OCI-LY7 (cell line): ENCODE measurements at regions not wholly inside any gene's neighbourhood (a gene's known extent, or its start where the extent isn't known, plus 50 kb on each side); places are given as distances from the start of the nearest gene placed in this dataset.

ENCODE experiments used
- BruUV-seq: library from RNA; stranded (reverse); fragments of 400-500 nt; replicated peaks from 2 replicates; lab custom pipeline; 2021; lab: Mats Ljungman, UMichigan
- CTCF ChIA-PET: fragments of 300-600 bp; sonication (Branson Sonifier 250); formaldehyde crosslinking; loops from one replicate; lab custom pipeline; 2022; ENCODE audit warnings: antibody characterized with exemption; ENCODE audit not compliant: unreplicated experiment; lab: Charles Lee
- POLR2A ChIA-PET: fragments of 300-600 bp; sonication (Branson Sonifier 250); formaldehyde crosslinking; loops from one replicate; lab custom pipeline; 2022; ENCODE audit warnings: antibody characterized with exemption; lab: Charles Lee
- DNase-seq: peaks from one replicate; pipeline ENCODE4 v3.0.0-alpha.2; 2015; ENCODE audit warnings: low spot score
- H2AFZ ChIP-seq: fragments of 200-600 bp; sonication (generic), shearing (Covaris generic); 2 replicates; pipeline ENCODE4 v1.6.1; 2014; ENCODE audit warnings: mild to moderate bottlenecking, antibody characterized with exemption, low read length, moderate library complexity
- H3K27ac ChIP-seq: fragments of 200-600 bp; sonication (generic); 2 replicates; pipeline ENCODE4 v1.5.1; 2014; ENCODE audit warnings: mixed run types, low read depth, mild to moderate bottlenecking, moderate library complexity, low read length, inconsistent platforms; ENCODE audit not compliant: poor library complexity, severe bottlenecking
- H3K36me3 ChIP-seq: fragments of 200-600 bp; sonication (generic); 2 replicates; pipeline ENCODE4 v1.6.1; 2014; ENCODE audit warnings: mild to moderate bottlenecking, antibody characterized with exemption, low read length, moderate library complexity, mixed read lengths; ENCODE audit not compliant: insufficient read depth
- H3K4me1 ChIP-seq: fragments of 200-600 bp; sonication (generic); 2 replicates; pipeline ENCODE4 v1.5.1; 2014; ENCODE audit warnings: mild to moderate bottlenecking, low read length; ENCODE audit not compliant: insufficient read depth, poor library complexity, severe bottlenecking
- H3K4me2 ChIP-seq: fragments of 200-600 bp; sonication (generic); 2 replicates; pipeline ENCODE4 v1.6.1; 2014; ENCODE audit warnings: mild to moderate bottlenecking, low read length
- H3K4me3 ChIP-seq: fragments of 200-600 bp; sonication (generic); 2 replicates; pipeline ENCODE4 v1.5.1; 2014; ENCODE audit warnings: mild to moderate bottlenecking, low read depth, low read length; ENCODE audit not compliant: poor library complexity, severe bottlenecking
- H3K79me2 ChIP-seq: fragments of 200-600 bp; sonication (generic); 2 replicates; pipeline ENCODE4 v1.6.1; 2016; ENCODE audit warnings: low read depth, mild to moderate bottlenecking, low read length, moderate library complexity, mixed read lengths; ENCODE audit not compliant: insufficient read depth
- H3K9me2 ChIP-seq: fragments of 200-600 bp; sonication (generic); 2 replicates; pipeline ENCODE4 v1.6.1; 2016; ENCODE audit warnings: mild to moderate bottlenecking, low read length, mixed read lengths; ENCODE audit not compliant: insufficient read depth
- H3K9me3 ChIP-seq: fragments of 200-600 bp; sonication (generic); 2 replicates; pipeline ENCODE4 v1.6.1; 2014; ENCODE audit warnings: mild to moderate bottlenecking, mixed run types, low read length, mixed read lengths
- H4K20me1 ChIP-seq: fragments of 200-600 bp; sonication (generic); 2 replicates; pipeline ENCODE4 v1.6.1; 2014; ENCODE audit warnings: mild to moderate bottlenecking, antibody characterized with exemption, low read length, moderate library complexity, mixed read lengths; ENCODE audit not compliant: insufficient read depth
- EZH2phosphoT487 ChIP-seq: fragments of 200-600 bp; sonication (generic); IDR thresholded peaks from 2 replicates; pipeline ENCODE4 v1.6.1; 2018; ENCODE audit warnings: low read depth, borderline replicate concordance, mild to moderate bottlenecking, mixed run types, antibody characterized with exemption, low read length, moderate library complexity, mixed read lengths
- intact Hi-C: fragments of 100-400 bp; cut with micrococcal nuclease; formaldehyde crosslinking; loops from one replicate; pipeline ENCODE4 v1.10.0; 2022; ENCODE audit not compliant: unreplicated experiment
- TF ChIP-seq, protein P1 (sequence below): fragments of 200-600 bp; sonication (generic); conservative IDR thresholded peaks from 2 replicates; pipeline ENCODE4 v1.5.1; 2014; ENCODE audit warnings: mild to moderate bottlenecking, antibody characterized with exemption, low read length, moderate library complexity, mixed read lengths

GRCh38 chr22:48644108-48644507 is 1183.6 kb downstream of the BRD1 start:
- H3K4me2 ChIP-seq = no peak overlapping the region
- no peak for DNase-seq
- TF ChIP-seq, protein P1, sequence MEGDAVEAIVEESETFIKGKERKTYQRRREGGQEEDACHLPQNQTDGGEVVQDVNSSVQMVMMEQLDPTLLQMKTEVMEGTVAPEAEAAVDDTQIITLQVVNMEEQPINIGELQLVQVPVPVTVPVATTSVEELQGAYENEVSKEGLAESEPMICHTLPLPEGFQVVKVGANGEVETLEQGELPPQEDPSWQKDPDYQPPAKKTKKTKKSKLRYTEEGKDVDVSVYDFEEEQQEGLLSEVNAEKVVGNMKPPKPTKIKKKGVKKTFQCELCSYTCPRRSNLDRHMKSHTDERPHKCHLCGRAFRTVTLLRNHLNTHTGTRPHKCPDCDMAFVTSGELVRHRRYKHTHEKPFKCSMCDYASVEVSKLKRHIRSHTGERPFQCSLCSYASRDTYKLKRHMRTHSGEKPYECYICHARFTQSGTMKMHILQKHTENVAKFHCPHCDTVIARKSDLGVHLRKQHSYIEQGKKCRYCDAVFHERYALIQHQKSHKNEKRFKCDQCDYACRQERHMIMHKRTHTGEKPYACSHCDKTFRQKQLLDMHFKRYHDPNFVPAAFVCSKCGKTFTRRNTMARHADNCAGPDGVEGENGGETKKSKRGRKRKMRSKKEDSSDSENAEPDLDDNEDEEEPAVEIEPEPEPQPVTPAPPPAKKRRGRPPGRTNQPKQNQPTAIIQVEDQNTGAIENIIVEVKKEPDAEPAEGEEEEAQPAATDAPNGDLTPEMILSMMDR = no peak
- TF ChIP-seq EZH2phosphoT487 = no peak
- CTCF ChIA-PET = no interaction called here
- no TSS peak for BruUV-seq
- POLR2A ChIA-PET = no interaction called here
- H4K20me1 ChIP-seq = no peaks in the 10 kb centered on the region
- H3K4me3 ChIP-seq = no peak overlapping the region
- intact Hi-C loops = no loop called here
- no peak overlapping the region for H3K27ac ChIP-seq
- H3K79me2 ChIP-seq = no peaks in the 10 kb centered on the region
- no peaks in the 10 kb centered on the region for H3K9me2 ChIP-seq
- no peaks in the 10 kb centered on the region for H3K4me1 ChIP-seq
- H3K36me3 ChIP-seq = no peaks in the 10 kb centered on the region
- H2AFZ ChIP-seq = no peak overlapping the region
- H3K9me3 ChIP-seq = no peaks in the 10 kb centered on the region

DNA sequence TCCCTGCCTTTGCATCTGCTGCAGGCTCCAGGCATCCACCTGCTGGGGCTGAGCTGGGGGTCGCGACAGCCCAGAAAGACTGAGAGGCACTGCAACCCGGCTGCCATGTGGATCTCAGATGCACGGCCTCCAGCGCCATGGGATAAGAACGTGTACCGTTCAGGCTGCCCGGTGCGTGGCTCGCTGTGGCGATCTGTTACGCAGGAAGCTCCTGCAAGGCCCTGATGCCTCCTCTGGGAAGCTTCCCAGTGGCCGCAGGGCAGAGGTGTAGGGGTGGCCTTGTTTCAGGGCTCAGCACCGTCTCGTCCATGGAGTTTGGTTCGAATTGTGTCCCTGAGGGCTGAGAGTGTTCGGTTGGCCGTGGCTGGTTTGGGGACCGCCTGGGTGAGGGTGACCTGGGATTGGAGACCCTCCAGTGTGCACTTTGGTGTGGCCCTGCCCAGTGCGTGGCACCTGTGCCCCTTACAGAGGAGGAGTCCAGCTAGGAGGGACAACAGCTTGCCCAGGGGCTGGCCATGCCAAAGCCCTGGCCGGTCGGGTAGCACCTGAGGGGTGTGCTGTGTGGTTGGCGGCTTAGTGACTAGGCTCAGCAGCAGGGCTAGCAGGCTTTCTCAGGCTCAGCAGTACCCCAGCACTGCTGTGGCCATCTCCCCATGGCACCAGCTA is 1184.5 kb downstream of the BRD1 start:
- Histone ChIP-seq H3K27ac (no peak overlapping the region), H2AFZ (no peak overlapping the region), H3K36me3 (no peaks in the 10 kb centered on the region), H3K9me2 (no peaks in the 10 kb centered on the region), H3K79me2 (no peaks in the 10 kb centered on the region), H3K4me1 (no peaks in the 10 kb centered on the region), H3K9me3 (no peaks in the 10 kb centered on the region), H3K4me3 (no peak overlapping the region), H3K4me2 (no peak overlapping the region), H4K20me1 (no peaks in the 10 kb centered on the region)
- no peak for TF ChIP-seq EZH2phosphoT487
- TF ChIP-seq, protein P1 = no peak
- intact Hi-C loops = no loop called here
- CTCF ChIA-PET = interaction anchor here (0.6 kb wide), 1 partner anchor 36 kb away, joined by 4 read pairs; no protein-coding TSS in a partner anchor
- BruUV-seq = no TSS peak
- POLR2A ChIA-PET = no interaction called here
- DNase-seq = no peak

DNA sequence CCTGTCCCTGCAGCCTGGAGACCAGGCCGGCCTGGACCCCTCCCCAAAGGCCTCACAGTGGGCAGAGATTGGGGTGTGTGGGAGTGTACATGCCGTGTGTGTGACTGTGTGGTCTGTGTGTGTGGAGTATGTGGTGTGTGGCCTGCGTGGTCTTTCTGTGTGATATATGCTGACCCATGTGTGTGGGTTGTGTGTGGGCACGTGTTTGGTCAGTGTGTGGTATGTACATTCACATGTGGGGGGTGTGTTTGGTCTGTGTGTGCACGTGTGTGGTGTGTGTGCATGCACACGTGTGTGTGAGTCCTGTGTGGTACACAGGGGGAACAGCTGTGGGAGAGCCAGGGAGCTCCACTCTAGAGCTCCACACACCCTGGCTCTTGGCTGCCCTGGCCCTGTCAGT is 1185.1 kb downstream of the BRD1 start:
- H3K79me2 ChIP-seq = no peaks in the 10 kb centered on the region
- DNase-seq = no peak
- CTCF ChIA-PET = no interaction called here

More for the DNA sequence above, 1185.1 kb downstream of the BRD1 start:
- POLR2A ChIA-PET = no interaction called here
- no peak overlapping the region for H3K4me3 ChIP-seq
- no peak overlapping the region for H3K27ac ChIP-seq
- intact Hi-C loops = no loop called here
- no peak overlapping the region for H2AFZ ChIP-seq
- no peaks in the 10 kb centered on the region for H3K4me1 ChIP-seq
- H3K4me2 ChIP-seq = no peak overlapping the region
- no peaks in the 10 kb centered on the region for H3K9me2 ChIP-seq
- no TSS peak for BruUV-seq
- TF ChIP-seq, protein P1 = no peak
- no peak for TF ChIP-seq EZH2phosphoT487
- H3K36me3 ChIP-seq = no peaks in the 10 kb centered on the region
- no peaks in the 10 kb centered on the region for H4K20me1 ChIP-seq
- no peaks in the 10 kb centered on the region for H3K9me3 ChIP-seq
